MM.1S (cell line): ENCODE measurements at regions not wholly inside any gene's neighbourhood (a gene's known extent, or its start where the extent isn't known, plus 50 kb on each side); places are given as distances from the start of the nearest gene placed in this dataset.

Source experiments
- DNase-seq: peaks from one replicate; pipeline ENCODE4 v3.0.0-alpha.2; 2015
- H2AFZ ChIP-seq: fragments of 300-600 bp; sonication (generic); 2 replicates; pipeline ENCODE4 v1.6.0; 2016; ENCODE audit warnings: antibody characterized with exemption, low read length
- H3F3A ChIP-seq: fragments of 300-600 bp; sonication (generic); 2 replicates; pipeline ENCODE4 v1.6.1; 2016; ENCODE audit warnings: mild to moderate bottlenecking, antibody characterized with exemption, low read length, moderate library complexity, mixed read lengths; ENCODE audit not compliant: insufficient read depth
- H3K27ac ChIP-seq: fragments of 300-600 bp; sonication (generic); 2 replicates; pipeline ENCODE4 v1.5.1; 2016; ENCODE audit warnings: mild to moderate bottlenecking, low read length
- H3K27me3 ChIP-seq: fragments of 300-600 bp; sonication (generic); replicated peaks from 2 replicates; pipeline ENCODE4 v1.6.0; 2016; ENCODE audit warnings: low read length; ENCODE audit not compliant: insufficient read depth
- H3K36me3 ChIP-seq: fragments of 300-600 bp; sonication (generic); replicated peaks from 2 replicates; pipeline ENCODE4 v1.6.1; 2016; ENCODE audit warnings: mild to moderate bottlenecking, low read length, mixed read lengths; ENCODE audit not compliant: insufficient read depth
- H3K4me1 ChIP-seq: fragments of 300-600 bp; sonication (generic); 2 replicates; pipeline ENCODE4 v1.6.1; 2016; ENCODE audit warnings: low read length, mixed read lengths
- H3K4me2 ChIP-seq: fragments of 300-600 bp; sonication (generic); 2 replicates; pipeline ENCODE4 v1.6.0; 2016; ENCODE audit warnings: low read depth, low read length
- H3K4me3 ChIP-seq: fragments of 300-600 bp; sonication (generic); 2 replicates; pipeline ENCODE4 v1.5.1; 2016; ENCODE audit warnings: low read length, mixed read lengths
- H3K79me2 ChIP-seq: fragments of 300-600 bp; sonication (generic); 2 replicates; pipeline ENCODE4 v1.6.1; 2016; ENCODE audit warnings: mixed run types, low read length, mixed read lengths
- H3K9ac ChIP-seq: fragments of 300-600 bp; sonication (generic); 2 replicates; pipeline ENCODE4 v1.6.1; 2016; ENCODE audit warnings: low read length, mixed read lengths
- H3K9me2 ChIP-seq: fragments of 300-600 bp; sonication (generic); replicated peaks from 2 replicates; pipeline ENCODE4 v1.6.1; 2016; ENCODE audit warnings: mild to moderate bottlenecking, low read length, mixed read lengths; ENCODE audit not compliant: insufficient read depth
- H3K9me3 ChIP-seq: fragments of 300-600 bp; sonication (generic); replicated peaks from 2 replicates; pipeline ENCODE4 v1.6.1; 2016; ENCODE audit warnings: mild to moderate bottlenecking, low read length, mixed read lengths; ENCODE audit not compliant: insufficient read depth
- H4K20me1 ChIP-seq: fragments of 300-600 bp; sonication (generic); 2 replicates; pipeline ENCODE4 v1.6.1; 2016; ENCODE audit warnings: mild to moderate bottlenecking, low read length, moderate library complexity, mixed read lengths; ENCODE audit not compliant: insufficient read depth
- EZH2 ChIP-seq: fragments of 300-600 bp; sonication (generic); optimal IDR thresholded peaks from 2 replicates; pipeline ENCODE3; 2017; ENCODE audit warnings: low read depth, mild to moderate bottlenecking, antibody characterized with exemption, low read length, mixed read lengths
- EZH2phosphoT487 ChIP-seq: fragments of 300-600 bp; sonication (generic); IDR thresholded peaks from 2 replicates; pipeline ENCODE4 v1.6.1; 2018; ENCODE audit warnings: antibody characterized with exemption, low read length
- TF ChIP-seq, protein P1 (sequence below): fragments of 300-600 bp; sonication (generic); IDR thresholded peaks from 2 replicates; pipeline ENCODE4 v1.5.1; 2016; ENCODE audit warnings: antibody characterized with exemption, low read length, mixed read lengths

GRCh38 chr11:33410086-33410765 lies 153.0 kb downstream of the HIPK3 start:
- Histone ChIP-seq H3K79me2 (no peaks in the 10 kb centered on the region), H2AFZ (no peak overlapping the region), H3K4me2 (no peak overlapping the region), H3K4me3 (no peak overlapping the region), H4K20me1 (no peaks in the 10 kb centered on the region), H3K27me3 (no peaks in the 10 kb centered on the region), H3F3A (no peaks in the 10 kb centered on the region), H3K27ac (no peak overlapping the region), H3K36me3 (no peaks in the 10 kb centered on the region), H3K9ac (no peak overlapping the region), H3K9me2 (no peaks in the 10 kb centered on the region), H3K4me1 (no peaks in the 10 kb centered on the region), H3K9me3 (no peaks in the 10 kb centered on the region)
- DNase-seq: no peak
- TF ChIP-seq, protein P1, sequence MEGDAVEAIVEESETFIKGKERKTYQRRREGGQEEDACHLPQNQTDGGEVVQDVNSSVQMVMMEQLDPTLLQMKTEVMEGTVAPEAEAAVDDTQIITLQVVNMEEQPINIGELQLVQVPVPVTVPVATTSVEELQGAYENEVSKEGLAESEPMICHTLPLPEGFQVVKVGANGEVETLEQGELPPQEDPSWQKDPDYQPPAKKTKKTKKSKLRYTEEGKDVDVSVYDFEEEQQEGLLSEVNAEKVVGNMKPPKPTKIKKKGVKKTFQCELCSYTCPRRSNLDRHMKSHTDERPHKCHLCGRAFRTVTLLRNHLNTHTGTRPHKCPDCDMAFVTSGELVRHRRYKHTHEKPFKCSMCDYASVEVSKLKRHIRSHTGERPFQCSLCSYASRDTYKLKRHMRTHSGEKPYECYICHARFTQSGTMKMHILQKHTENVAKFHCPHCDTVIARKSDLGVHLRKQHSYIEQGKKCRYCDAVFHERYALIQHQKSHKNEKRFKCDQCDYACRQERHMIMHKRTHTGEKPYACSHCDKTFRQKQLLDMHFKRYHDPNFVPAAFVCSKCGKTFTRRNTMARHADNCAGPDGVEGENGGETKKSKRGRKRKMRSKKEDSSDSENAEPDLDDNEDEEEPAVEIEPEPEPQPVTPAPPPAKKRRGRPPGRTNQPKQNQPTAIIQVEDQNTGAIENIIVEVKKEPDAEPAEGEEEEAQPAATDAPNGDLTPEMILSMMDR: no peak
- TF ChIP-seq EZH2 (no peak), EZH2phosphoT487 (no peak)
